ENCODE measurements at regions not wholly inside any gene's neighbourhood (a gene's known extent, or its start where the extent isn't known, plus 50 kb on each side); places are given as distances from the start of the nearest gene placed in this dataset.
"Not testable (repeated sequence)": the region's sequence is repeated elsewhere in the genome, so short reads cannot be mapped to it uniquely, and the experiment has no call there.

DNA sequence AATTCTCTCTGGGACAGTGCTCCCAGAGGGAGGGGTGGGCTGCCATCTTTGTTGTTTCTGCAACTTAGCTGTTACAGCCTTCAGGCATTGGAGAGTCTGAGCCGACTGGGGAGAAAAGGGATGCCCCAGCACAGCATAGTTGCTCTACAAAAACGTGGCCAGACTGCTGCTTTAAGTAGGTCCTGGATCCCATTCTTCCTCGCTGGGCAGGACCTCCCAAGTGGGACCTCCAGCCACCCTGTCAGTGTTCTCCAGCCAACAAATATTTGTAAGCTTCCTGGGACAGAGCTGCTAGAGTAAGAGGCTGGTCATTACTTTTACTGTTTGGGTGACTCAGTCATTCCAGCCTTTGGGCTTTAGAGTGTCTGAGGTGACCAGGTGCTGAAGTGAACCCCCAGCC, 292.7 kb upstream of the NREP start:
- no peak for ATAC-seq
- Histone ChIP-seq H3K27me3 (no peaks in the 10 kb centered on the region), H3K36me3 (no peaks in the 10 kb centered on the region), H3K4me1 (no peaks in the 10 kb centered on the region), H3K27ac (no peak overlapping the region), H3K4me3 (no peak overlapping the region), H3K9me3 (peaks cover 0 to 22% of the 10 kb centered on the region in 2 donors)
- DNase-seq: no peak
- TF ChIP-seq, protein P1, sequence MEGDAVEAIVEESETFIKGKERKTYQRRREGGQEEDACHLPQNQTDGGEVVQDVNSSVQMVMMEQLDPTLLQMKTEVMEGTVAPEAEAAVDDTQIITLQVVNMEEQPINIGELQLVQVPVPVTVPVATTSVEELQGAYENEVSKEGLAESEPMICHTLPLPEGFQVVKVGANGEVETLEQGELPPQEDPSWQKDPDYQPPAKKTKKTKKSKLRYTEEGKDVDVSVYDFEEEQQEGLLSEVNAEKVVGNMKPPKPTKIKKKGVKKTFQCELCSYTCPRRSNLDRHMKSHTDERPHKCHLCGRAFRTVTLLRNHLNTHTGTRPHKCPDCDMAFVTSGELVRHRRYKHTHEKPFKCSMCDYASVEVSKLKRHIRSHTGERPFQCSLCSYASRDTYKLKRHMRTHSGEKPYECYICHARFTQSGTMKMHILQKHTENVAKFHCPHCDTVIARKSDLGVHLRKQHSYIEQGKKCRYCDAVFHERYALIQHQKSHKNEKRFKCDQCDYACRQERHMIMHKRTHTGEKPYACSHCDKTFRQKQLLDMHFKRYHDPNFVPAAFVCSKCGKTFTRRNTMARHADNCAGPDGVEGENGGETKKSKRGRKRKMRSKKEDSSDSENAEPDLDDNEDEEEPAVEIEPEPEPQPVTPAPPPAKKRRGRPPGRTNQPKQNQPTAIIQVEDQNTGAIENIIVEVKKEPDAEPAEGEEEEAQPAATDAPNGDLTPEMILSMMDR (IDR thresholded peaks at IDR 0.05): no peak
- intact Hi-C loops (cut with DNase I): no loop called here

DNA sequence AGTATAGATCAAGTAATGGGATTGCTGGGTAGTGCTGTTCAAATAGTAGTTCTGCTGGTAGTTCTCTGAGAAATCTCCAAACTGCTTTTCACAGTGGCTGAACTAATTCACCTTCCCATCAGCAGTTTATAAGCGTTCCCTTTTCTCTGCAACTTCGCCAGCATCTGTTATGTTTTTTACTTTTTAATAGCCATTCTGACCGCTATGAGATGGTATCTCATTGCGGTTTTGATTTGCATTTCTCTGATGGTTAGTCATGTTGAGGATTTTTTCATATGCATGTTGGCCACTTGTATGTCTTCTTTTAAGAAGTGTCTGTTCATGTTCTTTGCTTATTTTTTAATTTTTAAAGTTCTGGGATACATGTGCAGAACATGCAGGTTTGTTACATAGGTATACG, 279.2 kb upstream of the NREP start:
- H3K4me1 ChIP-seq: no peaks in the 10 kb centered on the region
- H3K4me3 ChIP-seq: no peak overlapping the region
- DNase-seq (no peak), ATAC-seq (no peak)
- H3K27ac ChIP-seq: no peak overlapping the region
- no peaks in the 10 kb centered on the region for H3K27me3 ChIP-seq
- TF ChIP-seq, protein P1 (IDR thresholded peaks at IDR 0.05): no peak
- H3K9me3 ChIP-seq: peaks cover 0 to 4% of the 10 kb centered on the region in 2 donors
- intact Hi-C loops (cut with DNase I): no loop called here
- H3K36me3 ChIP-seq: no peaks in the 10 kb centered on the region

DNA sequence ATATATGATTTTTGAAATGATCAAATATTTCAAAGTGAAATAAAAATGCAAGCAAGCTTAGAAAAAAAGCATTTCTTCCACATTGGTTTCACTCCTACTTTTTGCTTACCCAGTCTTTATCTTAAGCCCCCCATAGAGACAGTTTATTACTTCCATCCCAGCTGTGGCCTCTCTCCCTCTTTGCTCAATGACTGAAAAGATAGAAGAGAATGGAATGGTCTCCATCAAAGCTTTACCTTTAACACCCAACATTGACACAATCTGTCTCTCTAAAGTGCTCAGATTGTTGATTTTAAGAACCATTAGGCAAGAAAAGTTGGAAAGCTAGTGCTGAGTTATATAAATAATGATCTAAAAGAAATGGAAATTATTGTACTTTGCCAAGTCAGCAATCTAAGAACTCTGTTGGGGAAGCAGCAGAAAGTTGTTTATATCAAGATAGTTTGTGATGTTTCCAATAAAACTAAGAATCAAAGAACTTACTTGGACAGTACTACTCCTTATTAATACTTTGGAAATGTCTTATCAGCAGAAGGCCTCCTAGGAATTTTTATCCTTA, 277.5 kb upstream of the NREP start:
- DNase-seq (peak in 2 of 4 donors; percentile 35 to 60), ATAC-seq (no peak)
- intact Hi-C loops (cut with DNase I): no loop called here
- TF ChIP-seq, protein P1 (IDR thresholded peaks at IDR 0.05): no peak
- no peak overlapping the region for H3K4me3 ChIP-seq
- peaks cover 0 to 10% of the 10 kb centered on the region in 2 donors for H3K9me3 ChIP-seq
- no peaks in the 10 kb centered on the region for H3K4me1 ChIP-seq
- no peak overlapping the region for H3K27ac ChIP-seq
- H3K36me3 ChIP-seq: no peaks in the 10 kb centered on the region
- no peaks in the 10 kb centered on the region for H3K27me3 ChIP-seq

DNA sequence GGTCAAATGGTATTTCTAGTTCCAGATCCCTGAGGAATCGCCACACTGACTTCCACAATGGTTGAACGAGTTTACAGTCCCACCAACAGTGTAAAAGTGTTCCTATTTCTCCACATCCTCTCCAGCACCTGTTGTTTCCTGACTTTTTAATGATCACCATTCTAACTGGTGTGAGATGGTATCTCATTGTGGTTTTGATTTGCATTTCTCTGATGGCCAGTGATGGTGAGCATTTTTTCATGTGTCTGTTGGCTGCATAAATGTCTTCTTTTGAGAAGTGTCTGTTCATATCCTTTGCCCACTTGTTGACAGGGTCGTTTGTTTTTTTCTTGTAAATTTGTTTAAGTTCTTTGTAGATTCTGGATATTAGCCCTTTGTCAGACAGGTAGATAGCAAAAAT, 269.9 kb upstream of the NREP start:
- H3K4me3 ChIP-seq; intact Hi-C loops (cut with DNase I); H3K4me1 ChIP-seq; ATAC-seq; H3K36me3 ChIP-seq; H3K27ac ChIP-seq; DNase-seq; H3K27me3 ChIP-seq: not testable (repeated sequence)
- H3K9me3 ChIP-seq: peaks cover 0 to 13% of the 10 kb centered on the region in 2 donors

DNA sequence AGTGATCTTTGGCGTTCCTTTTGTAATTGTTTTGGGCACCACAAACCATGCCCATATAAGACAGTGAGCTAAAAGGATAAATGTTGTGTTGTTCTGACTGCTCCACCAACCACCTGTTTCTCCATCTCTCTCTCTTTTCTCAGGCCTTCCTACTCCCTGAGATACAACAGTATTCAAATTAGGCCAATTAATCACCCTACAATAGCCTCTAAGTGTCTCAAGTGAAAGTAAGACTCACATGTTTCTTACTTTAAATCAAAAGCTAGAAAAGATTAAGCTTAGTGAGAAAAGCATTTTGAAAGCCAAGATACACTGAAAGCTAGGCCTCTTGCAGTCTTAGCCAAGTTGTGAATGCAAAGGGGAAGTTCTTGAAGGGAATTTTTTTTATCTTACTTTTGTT, 268.8 kb upstream of the NREP start:
- Histone ChIP-seq H3K27ac (no peak overlapping the region), H3K36me3 (no peaks in the 10 kb centered on the region), H3K9me3 (peaks cover 0 to 13% of the 10 kb centered on the region in 2 donors), H3K4me3 (no peak overlapping the region), H3K27me3 (no peaks in the 10 kb centered on the region), H3K4me1 (no peaks in the 10 kb centered on the region)
- intact Hi-C loops (cut with DNase I): no loop called here
- no peak for ATAC-seq
- TF ChIP-seq, protein P1 (IDR thresholded peaks at IDR 0.05): no peak
- DNase-seq: peak in 1 of 4 donors; percentile 22

DNA sequence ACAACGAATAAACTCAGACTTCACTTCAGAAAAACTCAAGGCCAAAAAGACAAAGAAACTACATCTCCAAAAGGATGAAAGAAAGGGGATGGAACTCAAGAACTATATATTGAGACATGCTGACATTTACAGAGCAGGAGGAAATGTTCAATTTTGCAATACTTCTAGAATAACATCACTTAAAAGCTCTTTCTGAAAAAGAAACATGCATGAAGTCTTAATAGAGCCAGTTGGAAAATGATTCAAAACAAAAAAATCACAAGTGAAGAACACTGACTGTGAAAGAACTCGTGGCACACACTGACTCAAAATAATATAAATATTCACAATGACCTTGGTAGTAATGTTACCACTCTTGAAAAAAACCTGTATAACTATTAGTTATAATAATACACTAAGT, 267.8 kb upstream of the NREP start:
- Histone ChIP-seq H3K27ac (no peak overlapping the region), H3K9me3 (peaks cover 0 to 9% of the 10 kb centered on the region in 2 donors), H3K27me3 (no peaks in the 10 kb centered on the region), H3K36me3 (no peaks in the 10 kb centered on the region), H3K4me1 (no peaks in the 10 kb centered on the region), H3K4me3 (no peak overlapping the region)
- DNase-seq (no peak), ATAC-seq (no peak)
- intact Hi-C loops (cut with DNase I): no loop called here
- TF ChIP-seq, protein P1 (IDR thresholded peaks at IDR 0.05): no peak
